B cell (primary cell): ENCODE measurements at regions not wholly inside any gene's neighbourhood (a gene's known extent, or its start where the extent isn't known, plus 50 kb on each side); places are given as distances from the start of the nearest gene placed in this dataset.

Experiments
- ATAC-seq: fragments of 200-7000 bp; cut with Tn5 transposase; one replicate; pipeline ENCODE4 v1.10.0; 2021; ENCODE audit warnings: low read depth, mild to moderate bottlenecking, moderate number of reproducible peaks, moderate library complexity
- CTCF ChIA-PET: fragments of 350-600 bp; sonication (Branson Sonifier 250); formaldehyde crosslinking; loops from one replicate; lab custom pipeline; 2021; ENCODE audit warnings: antibody characterized with exemption, inconsistent platforms; lab: Charles Lee
- POLR2A ChIA-PET: fragments of 350-600 bp; sonication (Branson Sonifier 250); formaldehyde crosslinking; loops from one replicate; lab custom pipeline; 2021; ENCODE audit warnings: antibody characterized with exemption; lab: Charles Lee
- DNase-seq: peaks from one replicate; pipeline ENCODE4 v3.0.0; 2013
- H2AFZ ChIP-seq: 2 replicates; pipeline ENCODE4 v1.6.1; 2012; ENCODE audit warnings: mild to moderate bottlenecking, low read depth, low read length; ENCODE audit not compliant: insufficient read depth, poor library complexity, severe bottlenecking
- H3K27ac ChIP-seq, 2 donors: 1 replicate in 1 of 2; 2 replicates in 1 of 2; pipeline ENCODE4 v1.5.1; 2012 to 2013; ENCODE audit warnings: low read length in 2 of 2, mild to moderate bottlenecking in 2 of 2, moderate library complexity in 1 of 2
- H3K27me3 ChIP-seq, 4 experiments: fragments of 200-600 bp in 1 of 4; sonication (generic) in 1 of 4; replicated peaks in 1 of 4; 1 replicate in 2 of 4; 2 replicates in 2 of 4; pipeline versions ENCODE4 v1.6.1 to v1.7.0; 2013 to 2016; ENCODE audit warnings: low read length in 3 of 4, mild to moderate bottlenecking in 2 of 4, mixed read lengths in 1 of 4, moderate library complexity in 1 of 4; ENCODE audit not compliant: insufficient read depth in 4 of 4, control insufficient read depth in 3 of 4; ENCODE audit errors: control extremely low read depth in 1 of 4
- H3K36me3 ChIP-seq, 2 experiments: replicated peaks in 1 of 2; 1 replicate in 1 of 2; 2 replicates in 1 of 2; pipeline versions ENCODE4 v1.6.1 to v1.7.1; 2013; ENCODE audit warnings: low read length in 1 of 2; ENCODE audit not compliant: insufficient read depth in 2 of 2, control insufficient read depth in 1 of 2; ENCODE audit errors: control extremely low read depth in 1 of 2, extremely low read depth in 1 of 2
- H3K4me1 ChIP-seq, 2 donors: fragments of 200-600 bp in 1 of 2; sonication (generic) in 1 of 2; 1 replicate in 1 of 2; 2 replicates in 1 of 2; pipeline versions ENCODE4 v1.5.1 to v1.6.1; 2013 to 2017; ENCODE audit warnings: low read length in 2 of 2; ENCODE audit not compliant: control insufficient read depth in 2 of 2, insufficient read depth in 2 of 2
- H3K4me2 ChIP-seq: replicated peaks from 2 replicates; pipeline ENCODE3; 2012; ENCODE audit warnings: mild to moderate bottlenecking, low read depth, low read length; ENCODE audit not compliant: poor library complexity, severe bottlenecking
- H3K4me3 ChIP-seq, 5 experiments: fragments of 200-600 bp in 1 of 5; sonication (generic) in 1 of 5; 1 replicate in 3 of 5; 2 replicates in 2 of 5; pipeline versions ENCODE4 v1.5.1 to v1.7.0; 2011 to 2016; ENCODE audit warnings: low read length in 4 of 5, mild to moderate bottlenecking in 4 of 5, low read depth in 2 of 5, control low read depth in 1 of 5, moderate library complexity in 1 of 5; ENCODE audit not compliant: insufficient read depth in 1 of 5; ENCODE audit errors: control extremely low read depth in 1 of 5, extremely low read depth in 1 of 5
- H3K79me2 ChIP-seq: fragments of 200-600 bp; sonication (generic); one replicate; pipeline ENCODE4 v1.6.0; 2016; ENCODE audit warnings: low read length; ENCODE audit not compliant: control insufficient read depth, insufficient read depth
- H3K9ac ChIP-seq: fragments of 200-600 bp; sonication (generic); 2 replicates; pipeline ENCODE4 v1.6.1; 2017; ENCODE audit warnings: mild to moderate bottlenecking, low read length, moderate library complexity
- H3K9me3 ChIP-seq, 3 donors: one replicate each; pipeline versions ENCODE4 v1.6.1 to v1.7.1; 2013; ENCODE audit warnings: low read length in 2 of 3; ENCODE audit not compliant: control insufficient read depth in 2 of 3, insufficient read depth in 1 of 3; ENCODE audit errors: control extremely low read depth in 1 of 3
- H4K20me1 ChIP-seq: 2 replicates; pipeline ENCODE4 v1.6.0; 2012; ENCODE audit warnings: mild to moderate bottlenecking, low read length; ENCODE audit not compliant: insufficient read depth, control insufficient read depth, poor library complexity, severe bottlenecking
- H3K27ac Mint-ChIP-seq: one replicate; pipeline ENCODE4 v1.8.0; 2021; ENCODE audit warnings: mixed read lengths
- H3K27me3 Mint-ChIP-seq: one replicate; pipeline ENCODE4 v1.8.0; 2021; ENCODE audit warnings: mixed read lengths
- H3K4me1 Mint-ChIP-seq: one replicate; pipeline ENCODE4 v1.8.0; 2021; ENCODE audit warnings: mixed read lengths
- H3K4me3 Mint-ChIP-seq: one replicate; pipeline ENCODE4 v1.8.0; 2021; ENCODE audit warnings: mixed read lengths
- H3K9me3 Mint-ChIP-seq: one replicate; pipeline ENCODE4 v1.8.0; 2022; ENCODE audit warnings: mixed read lengths; ENCODE audit not compliant: insufficient read depth
- CTCF ChIP-seq: fragments of 200-600 bp; IDR thresholded peaks from one replicate; pipeline ENCODE4 v1.8.0; 2022; ENCODE audit warnings: antibody characterized with exemption, mild to moderate bottlenecking
- EZH2 ChIP-seq: IDR thresholded peaks from 2 replicates; pipeline ENCODE4 v1.6.1; 2012; ENCODE audit warnings: borderline replicate concordance, low read depth, mild to moderate bottlenecking, moderate library complexity, low read length; ENCODE audit not compliant: insufficient read depth, poor library complexity, severe bottlenecking
- WGBS: methylation state at CpG from one replicate; pipeline ENCODE4 v1.1.5; 2013; ENCODE audit warnings: missing lambda C conversion rate; ENCODE audit not compliant: insufficient coverage; 5-methylcytosine and 5-hydroxymethylcytosine counted together
- intact Hi-C: fragments of 100-400 bp; cut with micrococcal nuclease; formaldehyde crosslinking; loops from one replicate; pipeline ENCODE4 v1.10.0; 2022

- 64% methylated on average over 2 of the region's 3 CpGs for whole genome bisulfite sequencing
- intact Hi-C loops = no loop called here
- CTCF ChIA-PET = interaction anchor here (1.4 kb wide), 1 partner anchor 28 kb away, joined by 3 read pairs; no protein-coding TSS in a partner anchor
Measured at GRCh38 chr11:45399166-45399565, 113.0 kb upstream of the SYT13 start.

GRCh38 chr11:45398325-45398724 is 112.2 kb upstream of the SYT13 start:
- POLR2A ChIA-PET = no interaction called here
- no peak overlapping the region for H3K4me2 ChIP-seq
- CTCF ChIA-PET = no interaction called here
- peaks cover 30% of the 10 kb centered on the region for H3K27me3 Mint-ChIP-seq
- H3K4me3 Mint-ChIP-seq = no peak overlapping the region
- H2AFZ ChIP-seq = no peak overlapping the region
- H4K20me1 ChIP-seq = no peaks in the 10 kb centered on the region
- no peak overlapping the region for H3K27ac Mint-ChIP-seq
- H3K36me3 ChIP-seq = no peaks in the 10 kb centered on the region
- H3K4me1 Mint-ChIP-seq = no peaks in the 10 kb centered on the region
- TF ChIP-seq CTCF (no peak), EZH2 (no peak)
- H3K9me3 ChIP-seq = no peaks in the 10 kb centered on the region
- H3K27ac ChIP-seq = no peak overlapping the region
- no peaks in the 10 kb centered on the region for H3K79me2 ChIP-seq
- H3K9ac ChIP-seq = no peak overlapping the region
- ATAC-seq (no peak), DNase-seq (no peak)
- peaks cover 0 to 10% (median 1%) of the 10 kb centered on the region in 4 experiments for H3K27me3 ChIP-seq
- intact Hi-C loops = no loop called here
- no peaks in the 10 kb centered on the region for H3K9me3 Mint-ChIP-seq
- H3K4me3 ChIP-seq = no peak overlapping the region
- H3K4me1 ChIP-seq = no peaks in the 10 kb centered on the region
- 90% methylated on average over 8 of the region's 8 CpGs for WGBS

More at GRCh38 chr11:45399166-45399565, 113.0 kb upstream of the SYT13 start:
- Histone ChIP-seq H4K20me1 (no peaks in the 10 kb centered on the region), H2AFZ (no peak overlapping the region), H3K9ac (no peak overlapping the region), H3K36me3 (no peaks in the 10 kb centered on the region), H3K27me3 (peaks cover 0 to 10% (median 1%) of the 10 kb centered on the region in 4 experiments), H3K27ac (no peak overlapping the region), H3K79me2 (no peaks in the 10 kb centered on the region), H3K4me1 (no peaks in the 10 kb centered on the region), H3K4me2 (no peak overlapping the region), H3K9me3 (no peaks in the 10 kb centered on the region), H3K4me3 (no peak overlapping the region)
- no peak overlapping the region for H3K27ac Mint-ChIP-seq
- ATAC-seq (no peak), DNase-seq (no peak)
- POLR2A ChIA-PET = no interaction called here
- TF ChIP-seq CTCF (no peak), EZH2 (no peak)
- no peaks in the 10 kb centered on the region for H3K4me1 Mint-ChIP-seq
- H3K27me3 Mint-ChIP-seq = peaks cover 25% of the 10 kb centered on the region
- H3K4me3 Mint-ChIP-seq = no peak overlapping the region
- H3K9me3 Mint-ChIP-seq = no peaks in the 10 kb centered on the region
